GM15510 (cell line): ENCODE measurements at regions not wholly inside any gene's neighbourhood (a gene's known extent, or its start where the extent isn't known, plus 50 kb on each side); places are given as distances from the start of the nearest gene placed in this dataset.

Experiments used
- POLR2A ChIP-seq: IDR thresholded peaks from 3 replicates; pipeline ENCODE4 v1.6.1; 2011; ENCODE audit warnings: borderline replicate concordance; ENCODE audit not compliant: insufficient read length; ENCODE audit errors: extremely low read depth

DNA sequence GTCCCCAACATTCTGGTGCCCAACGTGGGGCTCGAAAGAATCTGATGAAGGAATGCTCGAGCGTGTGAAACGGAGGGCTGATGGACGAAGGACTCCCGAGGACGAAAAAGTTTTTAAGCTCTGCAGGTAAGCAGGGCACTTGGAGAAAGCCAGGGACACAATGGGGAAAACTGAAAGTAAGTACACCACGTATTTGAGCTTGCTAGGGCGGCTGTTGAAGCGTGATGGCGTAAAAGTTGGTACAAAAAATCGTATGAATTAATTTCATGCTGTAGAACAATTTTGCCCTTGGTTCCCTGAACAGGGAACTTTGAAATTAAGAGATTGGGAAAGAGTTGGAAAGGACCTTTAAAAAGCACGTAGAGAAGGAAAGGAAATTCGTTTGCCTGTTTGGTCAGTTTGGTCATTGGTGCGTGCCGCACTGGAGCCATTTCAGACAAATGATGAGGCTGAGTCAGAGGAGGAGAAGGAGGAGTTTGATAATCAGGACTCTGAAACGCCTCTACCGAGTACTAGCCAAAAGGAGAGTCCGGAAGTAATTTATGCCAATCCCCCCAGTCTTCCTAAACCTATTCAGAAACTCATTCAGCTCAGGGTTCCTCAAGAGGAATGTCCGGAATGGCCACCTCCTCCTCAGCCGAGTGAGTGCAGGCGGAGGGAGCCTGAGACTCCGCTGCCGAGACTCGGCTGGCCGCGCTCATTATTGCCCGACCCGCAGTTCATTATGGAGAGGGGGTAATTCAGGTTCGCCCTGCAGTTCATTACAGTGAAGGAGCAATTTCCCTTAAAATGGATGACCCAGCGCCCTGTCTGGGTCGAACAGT, 59.2 kb upstream of the PRSS16 start:
- peak; percentile 36 for TF ChIP-seq POLR2A

DNA sequence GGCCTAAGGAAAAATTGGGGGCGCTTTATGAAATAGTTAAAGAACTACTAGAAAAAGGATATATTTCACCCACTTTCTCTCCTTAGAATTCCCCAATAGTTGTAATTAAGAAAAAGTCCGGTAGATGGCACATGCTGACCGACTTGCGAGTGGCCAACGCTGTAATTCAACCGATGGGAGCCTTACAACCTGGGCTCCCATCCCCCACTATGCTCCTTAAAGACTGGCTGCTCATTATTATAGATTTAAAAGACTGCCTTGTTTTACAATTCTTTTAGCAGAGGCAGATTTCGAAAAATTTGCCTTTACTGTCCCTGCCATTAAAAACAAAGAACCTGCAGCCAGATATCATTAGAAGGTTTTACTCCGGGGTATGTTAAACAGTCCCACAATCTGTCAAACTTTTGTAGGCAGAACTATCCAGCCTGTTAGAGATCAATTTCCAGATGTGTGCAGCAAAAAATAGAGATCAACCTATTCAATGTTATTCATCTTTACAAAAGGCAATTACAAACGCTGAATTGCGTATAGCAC, 58.5 kb upstream of the PRSS16 start:
- TF ChIP-seq POLR2A: no peak

- no peak for TF ChIP-seq POLR2A
Observed at GRCh38 chr6:27190126-27190525, 57.4 kb upstream of the PRSS16 start.
